HG02970 (cell line): ENCODE measurements at regions not wholly inside any gene's neighbourhood (a gene's known extent, or its start where the extent isn't known, plus 50 kb on each side); places are given as distances from the start of the nearest gene placed in this dataset.
"Not testable (repeated sequence)": the region's sequence is repeated elsewhere in the genome, so short reads cannot be mapped to it uniquely, and the experiment has no call there.

Source experiments
- ATAC-seq: cut with Tn5 transposase; IDR thresholded peaks from one replicate; pipeline ENCODE4 v1.9.1; 2021; ENCODE audit warnings: mild to moderate bottlenecking, moderate library complexity, moderate number of reproducible peaks; ENCODE audit not compliant: unreplicated experiment, low FRiP score

DNA sequence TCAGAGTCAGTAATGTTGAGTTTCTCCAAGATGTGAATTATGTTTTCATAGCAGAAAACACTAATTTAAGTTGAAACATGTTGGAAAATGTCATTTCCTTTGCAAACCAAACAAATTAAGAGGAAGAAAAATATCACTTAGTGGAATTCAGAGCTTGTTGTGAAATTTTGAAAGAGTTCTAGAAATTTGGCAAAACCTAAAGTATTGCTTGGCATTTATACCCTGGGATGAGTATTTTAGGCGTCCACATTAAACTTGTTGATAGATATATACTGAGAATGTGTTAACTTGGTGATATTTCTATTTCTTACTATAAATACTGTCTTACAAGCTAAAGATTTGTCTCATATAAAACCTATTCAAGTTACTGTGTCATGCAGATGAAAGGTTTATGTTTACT is 335.2 kb downstream of the NSUN3 start:
- ATAC-seq = no peak

DNA sequence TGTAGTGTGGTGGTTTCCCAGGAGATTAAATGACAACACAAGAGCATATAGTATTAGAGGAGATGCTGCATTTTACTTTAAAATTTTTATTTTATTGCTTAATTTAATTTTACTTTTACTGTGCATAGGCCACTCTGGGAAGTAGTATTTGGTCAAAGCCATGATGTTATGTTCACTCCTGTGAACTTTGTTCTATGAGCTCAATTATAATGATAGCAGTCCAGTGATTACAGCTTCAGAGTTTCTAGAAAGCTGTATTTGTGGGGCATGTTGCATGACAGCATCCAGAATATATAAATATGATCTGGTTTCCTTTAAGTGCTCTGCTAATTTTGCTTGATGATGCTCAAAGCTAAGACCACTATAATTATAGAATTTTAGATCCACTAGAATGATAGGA is 338.6 kb downstream of the NSUN3 start:
- no peak for ATAC-seq

DNA sequence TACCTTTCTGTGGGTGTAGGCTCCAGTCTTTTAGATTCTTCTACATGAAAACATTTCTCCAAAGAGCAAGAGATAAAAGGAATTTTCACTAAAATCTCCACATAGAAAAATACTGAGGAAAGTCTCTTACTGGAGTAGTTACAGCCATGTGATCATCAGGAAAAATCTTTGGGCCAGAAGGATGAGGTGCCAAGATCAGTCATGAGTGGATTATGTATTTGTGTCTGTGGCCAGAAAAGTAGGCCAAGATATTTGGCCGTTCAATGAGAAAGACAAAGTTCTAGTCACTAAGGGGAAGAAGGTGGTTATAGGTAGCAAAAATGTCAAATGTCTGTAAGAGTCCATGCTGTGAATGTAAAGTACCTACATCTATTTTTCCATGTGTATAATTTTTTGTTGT is 339.3 kb downstream of the NSUN3 start:
- no peak for ATAC-seq

DNA sequence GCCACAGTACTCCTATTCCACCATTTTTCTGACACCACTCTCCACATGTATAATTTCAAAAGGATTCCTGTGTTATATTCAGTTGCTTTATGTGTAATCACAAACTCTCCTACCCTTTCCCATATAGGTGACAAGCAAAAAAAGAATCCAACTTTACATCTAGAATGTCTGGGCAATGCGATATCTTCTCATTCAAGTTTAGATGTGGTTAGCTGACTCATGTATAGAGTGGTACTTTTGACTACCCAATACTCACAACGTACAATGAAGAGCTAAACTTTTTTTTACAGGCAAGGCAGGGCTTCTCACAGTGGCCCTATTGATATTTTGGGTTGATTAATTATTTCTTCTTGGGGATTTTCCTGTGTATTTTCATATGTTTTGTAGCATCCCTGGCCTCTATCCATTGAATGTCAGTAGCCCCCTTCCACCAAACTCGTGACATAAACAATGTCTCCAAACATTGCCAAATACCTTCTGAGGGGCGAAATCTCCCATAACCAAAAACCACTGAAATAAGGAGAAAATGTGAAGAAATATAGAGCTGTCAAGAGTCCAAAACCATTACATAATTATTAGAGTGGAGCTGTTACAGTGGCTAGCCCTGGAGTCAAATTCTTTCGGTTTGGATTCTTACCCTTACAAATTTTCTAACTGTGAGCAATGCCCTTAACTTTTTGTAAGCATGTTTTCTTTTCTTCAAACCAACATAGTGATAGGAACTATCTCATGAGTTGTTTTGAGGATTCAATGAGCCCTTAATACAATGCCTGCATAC is 342.6 kb downstream of the NSUN3 start:
- ATAC-seq = no peak

DNA sequence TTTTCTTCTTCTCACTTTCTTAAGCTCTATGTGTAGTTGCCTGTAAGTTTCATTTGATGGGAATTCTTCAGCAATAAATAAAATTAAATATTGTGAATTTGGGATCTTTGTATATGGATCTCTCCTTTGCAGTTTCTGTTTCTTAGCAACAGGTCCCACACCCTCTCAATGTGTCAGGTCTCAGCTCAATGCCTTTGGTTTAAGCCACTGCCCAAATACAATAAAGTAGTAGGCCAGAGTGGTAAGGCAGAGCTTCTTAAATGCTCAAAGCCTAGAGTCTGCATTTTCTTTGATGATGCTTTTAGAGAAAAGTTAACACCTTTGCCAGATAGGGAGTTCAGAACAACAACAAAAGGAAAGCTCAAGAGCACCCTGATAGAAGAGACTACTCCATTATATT is 343.7 kb downstream of the NSUN3 start:
- no peak for ATAC-seq

DNA sequence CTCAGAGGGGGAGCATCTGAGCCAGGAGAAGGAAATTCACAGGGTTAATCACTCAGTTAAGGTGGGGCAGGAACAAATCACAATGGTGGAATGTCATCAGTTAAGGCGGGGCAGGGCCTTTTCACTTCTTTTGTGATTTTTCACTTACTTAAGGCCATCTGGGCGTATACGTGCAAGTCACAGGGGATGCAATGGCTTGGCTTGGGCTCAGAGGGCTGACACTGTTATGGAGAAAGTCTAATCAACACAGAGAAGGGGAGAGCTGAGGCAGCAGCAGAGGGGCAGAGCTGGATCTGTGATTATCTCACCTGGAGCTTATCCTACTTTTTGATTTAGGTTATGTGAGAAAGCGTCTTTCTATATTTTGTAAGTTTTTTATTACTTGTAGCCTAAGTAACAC is 350.1 kb downstream of the NSUN3 start:
- ATAC-seq = not testable (repeated sequence)

DNA sequence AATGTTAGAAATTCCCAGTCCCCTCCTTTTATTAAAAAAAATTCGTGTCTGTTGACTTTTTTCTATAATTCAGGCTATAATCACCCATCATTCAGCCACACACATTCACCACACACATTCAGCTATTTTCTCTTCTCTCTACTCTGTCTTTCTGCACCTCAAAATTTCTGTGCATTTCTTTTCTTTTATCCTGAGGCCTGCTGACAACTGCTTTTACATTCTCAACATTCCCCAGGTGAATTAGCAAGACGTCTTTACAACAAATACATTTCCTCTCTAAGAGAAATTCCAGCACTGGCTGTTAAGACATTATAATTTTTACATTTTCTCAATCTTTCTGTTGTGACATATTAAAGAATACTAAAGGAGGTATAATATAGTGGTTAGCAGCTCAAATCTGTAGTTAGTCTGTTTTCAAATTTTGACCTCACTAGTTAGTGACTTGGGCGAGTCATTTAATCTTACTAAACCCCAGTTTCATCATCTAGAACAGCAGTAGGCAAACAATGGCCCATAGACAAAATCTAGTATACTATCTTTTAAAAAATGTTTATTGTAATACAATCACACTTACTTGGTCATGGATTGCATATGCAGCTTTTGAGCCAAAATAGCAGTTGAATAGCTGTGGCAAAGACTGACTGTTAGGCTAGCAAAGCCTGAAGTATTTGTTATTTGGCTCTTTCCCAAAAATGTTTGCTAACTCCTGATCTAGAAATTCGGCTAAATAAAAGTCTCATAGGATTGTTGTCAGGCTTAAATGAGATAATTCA is 350.7 kb downstream of the NSUN3 start:
- ATAC-seq = no peak

DNA sequence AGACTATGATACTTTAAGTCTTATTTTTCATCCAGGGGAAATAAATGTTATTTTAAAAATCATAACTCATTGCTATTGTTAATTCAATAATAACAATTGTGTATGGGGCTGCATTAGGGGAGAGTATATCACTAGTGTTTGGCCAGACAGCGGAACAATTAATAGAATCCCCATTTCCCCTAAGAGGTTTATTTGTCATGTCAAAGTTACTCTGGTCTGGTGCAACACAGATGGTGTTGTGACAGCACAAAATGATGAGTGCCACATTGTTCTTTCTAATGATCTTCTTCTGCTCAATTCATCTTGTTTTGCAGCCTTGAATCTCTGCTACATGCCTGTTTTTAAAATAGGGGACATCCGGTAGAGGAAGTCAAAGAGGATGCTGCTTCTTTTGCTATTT is 351.6 kb downstream of the NSUN3 start:
- no peak for ATAC-seq

DNA sequence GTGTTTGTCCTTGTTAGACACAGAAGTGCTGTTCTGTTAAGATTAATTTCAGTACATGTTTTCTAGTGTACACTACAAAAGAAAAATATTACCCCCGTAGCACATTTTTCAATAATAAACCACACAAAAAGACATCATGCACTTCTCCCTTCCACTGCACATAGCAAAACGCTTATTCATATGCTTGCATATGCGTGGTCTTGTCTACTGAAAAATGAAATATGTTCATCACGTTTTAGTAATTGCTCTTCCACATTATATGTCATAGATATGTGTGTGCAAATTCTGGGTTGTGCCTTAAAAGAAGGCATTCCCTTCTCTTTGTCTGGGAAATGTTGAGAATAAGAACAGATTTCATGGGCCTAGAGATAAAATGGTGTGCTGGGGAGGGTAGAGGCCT is 353.9 kb downstream of the NSUN3 start:
- ATAC-seq = no peak

DNA sequence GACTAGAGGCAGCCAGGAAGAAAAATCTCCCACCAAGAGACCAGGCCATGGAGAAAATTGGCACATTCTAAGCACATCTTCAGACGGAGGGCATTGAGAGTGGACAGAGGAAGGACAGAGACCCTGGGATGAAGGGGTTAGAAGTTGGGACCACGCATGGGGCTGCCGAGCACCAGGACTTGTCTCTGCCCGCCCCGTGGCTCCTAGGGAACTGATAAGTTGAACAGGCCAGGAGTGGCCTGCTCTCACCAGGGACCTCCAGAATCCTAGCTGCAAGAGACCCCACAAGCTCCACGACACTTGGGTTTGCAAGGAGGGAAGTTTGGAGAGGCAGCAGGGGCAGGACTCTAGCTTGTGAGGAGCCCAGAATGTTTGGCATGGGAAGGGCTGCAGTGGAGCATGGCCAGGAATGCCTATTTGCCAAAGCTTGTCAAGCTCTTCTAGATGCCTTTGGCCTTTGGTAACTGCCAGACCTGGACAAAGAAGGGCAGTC is 355.1 kb downstream of the NSUN3 start:
- no peak for ATAC-seq

DNA sequence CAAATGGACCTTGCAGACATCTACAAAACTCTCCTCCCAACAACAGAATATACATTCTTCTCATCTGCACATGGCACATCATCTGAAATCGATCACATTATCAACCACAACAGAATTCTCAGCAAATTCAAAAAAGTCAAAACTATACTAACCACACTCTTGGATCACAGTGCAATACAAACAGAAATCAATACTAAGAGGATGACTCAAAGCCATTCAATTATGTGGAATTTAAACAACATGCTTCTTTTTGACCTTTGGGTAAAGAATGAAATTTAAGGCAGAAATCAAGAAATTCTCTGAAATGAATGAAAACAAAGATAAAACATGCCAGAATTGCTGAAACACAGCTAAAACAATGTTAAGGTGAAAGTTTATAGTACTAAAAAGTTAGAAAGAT is 358.1 kb downstream of the NSUN3 start:
- no peak for ATAC-seq

DNA sequence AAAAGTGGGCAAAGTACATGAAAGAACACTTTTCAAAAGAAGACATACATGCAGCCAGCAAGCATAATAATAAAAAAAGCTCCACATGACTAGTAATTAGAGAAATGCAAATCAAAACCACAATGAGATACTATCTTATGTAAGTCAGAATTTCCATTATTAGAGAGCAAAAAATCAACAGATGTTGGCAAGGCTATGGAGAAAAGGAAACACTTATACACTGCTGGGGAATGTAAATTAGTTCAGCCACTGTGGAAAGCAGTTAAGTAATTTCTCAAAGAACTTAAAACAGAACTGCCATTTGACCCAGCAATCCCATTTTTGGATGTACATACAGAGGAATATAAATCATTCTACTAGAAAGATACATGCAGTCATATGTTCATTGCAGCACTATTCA is 360.7 kb downstream of the NSUN3 start:
- no peak for ATAC-seq

DNA sequence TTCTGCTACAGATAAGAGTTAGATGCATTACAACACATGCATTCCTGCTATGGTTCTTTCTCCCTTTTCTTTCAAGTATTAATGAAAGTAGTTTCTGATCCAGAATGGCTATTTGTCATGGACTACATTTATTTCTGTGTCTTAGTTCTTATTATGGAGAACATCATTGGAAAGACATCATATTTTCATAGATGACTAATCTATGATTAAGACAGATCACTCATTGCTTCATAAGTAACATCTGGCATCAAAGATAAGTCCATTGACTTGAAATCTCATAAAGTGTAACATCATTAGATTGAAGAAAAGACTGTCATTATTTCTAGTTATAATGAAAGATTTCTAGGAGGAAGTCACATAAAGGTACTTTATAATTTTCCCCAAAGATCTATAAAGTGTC is 366.7 kb downstream of the NSUN3 start:
- ATAC-seq = no peak

DNA sequence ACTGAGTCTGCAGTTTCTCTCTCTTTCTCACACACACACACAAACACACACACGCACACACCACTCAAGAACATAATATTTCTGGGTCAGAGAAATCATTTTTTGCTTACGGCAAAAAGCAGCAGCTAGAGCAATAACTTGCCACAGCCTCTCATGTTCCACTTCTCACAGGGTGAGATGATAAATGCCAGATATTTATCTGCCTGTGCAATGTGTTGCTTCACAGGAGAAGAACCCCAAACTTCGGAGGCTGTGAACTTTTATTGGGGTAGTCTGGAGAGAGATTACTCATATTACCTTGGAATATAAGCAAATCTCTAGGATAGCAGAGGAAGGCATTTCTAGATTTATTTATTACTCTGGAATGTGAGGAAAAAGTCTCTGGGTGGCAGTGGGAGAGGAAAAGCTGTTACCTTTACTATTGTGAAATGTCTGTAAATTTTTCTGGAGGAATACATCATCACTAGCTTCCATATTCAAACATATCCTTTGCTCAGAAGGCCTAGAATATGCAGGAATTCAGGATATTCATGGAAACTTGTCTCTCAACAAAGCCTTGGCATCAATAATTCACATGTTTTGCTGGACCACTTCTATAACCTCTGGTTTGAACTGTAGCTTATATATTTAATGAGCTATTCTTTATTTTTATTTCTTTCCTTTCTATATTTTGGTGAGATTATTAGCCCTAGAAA is 369.2 kb downstream of the NSUN3 start:
- no peak for ATAC-seq

DNA sequence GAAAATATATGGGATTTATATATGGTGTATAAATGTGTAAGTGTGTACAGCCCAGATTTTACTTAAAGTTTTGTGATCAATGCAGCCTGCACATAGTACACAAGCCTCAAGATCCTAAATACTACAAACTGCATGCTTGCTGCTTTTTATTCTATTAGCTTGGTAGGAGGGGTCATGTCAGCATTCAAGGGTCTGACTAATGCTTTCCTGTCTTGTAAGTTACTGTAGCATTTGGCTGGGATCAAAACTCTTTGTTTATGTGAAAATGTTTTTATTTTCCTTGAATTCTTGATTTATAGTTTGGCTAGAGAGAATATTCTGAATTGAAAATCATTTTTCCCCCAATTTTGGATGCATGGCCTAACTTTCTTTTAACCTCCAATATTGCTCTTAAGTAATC is 370.9 kb downstream of the NSUN3 start:
- no peak for ATAC-seq

DNA sequence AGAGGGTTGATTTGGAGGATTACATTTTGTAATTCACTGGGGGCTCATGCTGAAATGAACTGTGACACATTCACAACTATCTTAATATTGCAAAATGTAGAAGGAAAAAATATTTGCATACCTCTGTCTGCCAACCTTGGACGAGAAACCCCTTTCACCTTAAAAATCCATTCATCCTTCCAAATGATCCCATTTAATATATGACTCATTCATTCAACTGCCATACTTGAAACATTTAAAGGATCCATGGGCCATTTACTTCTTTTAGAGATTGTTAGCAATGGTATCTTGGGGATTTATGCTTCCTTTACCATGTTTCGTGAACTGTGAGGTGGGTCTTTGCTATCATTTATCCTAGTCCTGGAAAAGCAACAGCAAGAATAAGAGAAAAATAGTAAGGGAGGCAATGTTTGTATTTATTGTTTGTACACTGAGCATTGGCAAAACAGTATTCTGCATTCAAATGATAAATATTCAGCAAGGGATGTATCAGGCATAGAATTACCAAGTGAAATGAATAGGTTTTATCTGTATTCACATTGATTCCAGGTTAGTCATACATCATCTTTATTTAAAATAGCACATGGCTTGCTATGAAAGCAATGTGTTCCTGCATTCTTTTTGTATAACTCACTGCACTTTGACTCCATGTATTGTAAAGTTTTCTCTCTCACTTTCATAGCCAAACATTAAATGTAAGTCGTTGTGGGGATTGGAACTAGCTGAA is 378.1 kb downstream of the NSUN3 start:
- ATAC-seq = no peak

DNA sequence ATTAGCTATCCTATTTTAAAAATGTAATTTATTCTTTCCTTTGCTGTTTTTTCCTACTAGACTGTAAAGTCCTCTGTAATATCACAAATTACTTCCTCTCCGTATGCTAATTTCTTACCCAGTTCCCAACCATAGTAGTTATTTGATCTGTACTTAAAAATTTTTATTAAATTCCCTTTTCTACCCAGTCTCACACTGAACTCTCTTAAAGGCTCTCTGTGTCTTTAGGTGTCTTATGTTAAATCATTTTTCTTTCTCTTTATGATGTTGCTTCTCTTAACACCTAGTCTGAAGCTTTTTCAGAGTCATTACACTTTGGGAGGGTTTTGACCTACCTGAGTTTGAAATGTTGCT is 378.6 kb downstream of the NSUN3 start:
- ATAC-seq = no peak

DNA sequence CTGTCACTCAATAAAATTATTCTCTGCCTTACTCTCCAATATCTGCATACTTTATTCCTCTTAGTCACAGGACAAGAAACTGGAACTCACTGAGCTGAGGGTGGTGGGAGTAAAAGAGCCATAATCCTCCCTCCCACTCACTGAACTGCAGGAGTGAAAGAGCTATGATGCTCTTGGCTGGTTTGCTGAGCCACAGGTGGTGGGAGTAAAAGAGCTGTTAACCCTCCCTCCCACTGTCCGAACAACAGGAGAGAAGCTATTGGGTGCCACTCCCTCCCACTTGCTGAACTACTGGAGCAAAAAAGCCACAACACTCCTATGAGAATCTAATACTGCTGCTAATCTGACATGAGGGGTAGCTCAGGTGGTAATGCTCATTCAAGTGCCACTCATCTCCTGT is 391.0 kb downstream of the NSUN3 start:
- no peak for ATAC-seq

DNA sequence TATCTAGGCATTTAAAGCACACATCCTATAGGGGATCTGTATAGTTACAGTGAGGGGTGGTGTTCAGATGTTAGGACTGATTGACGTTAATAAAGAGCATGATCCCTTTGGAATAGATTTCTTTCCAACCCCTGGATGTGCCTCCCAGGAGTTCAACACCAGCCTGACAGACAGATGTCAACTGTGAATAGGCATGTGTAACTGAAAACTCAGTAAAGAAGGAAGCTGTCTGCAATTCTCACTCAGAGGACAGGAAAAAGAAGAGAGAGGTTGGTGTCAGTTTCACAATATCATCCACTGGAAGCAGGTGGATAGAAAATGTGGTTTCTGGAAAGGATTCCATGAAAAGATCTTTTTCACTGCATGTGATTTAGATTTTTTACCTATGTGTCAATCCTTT is 396.3 kb downstream of the NSUN3 start:
- no peak for ATAC-seq

DNA sequence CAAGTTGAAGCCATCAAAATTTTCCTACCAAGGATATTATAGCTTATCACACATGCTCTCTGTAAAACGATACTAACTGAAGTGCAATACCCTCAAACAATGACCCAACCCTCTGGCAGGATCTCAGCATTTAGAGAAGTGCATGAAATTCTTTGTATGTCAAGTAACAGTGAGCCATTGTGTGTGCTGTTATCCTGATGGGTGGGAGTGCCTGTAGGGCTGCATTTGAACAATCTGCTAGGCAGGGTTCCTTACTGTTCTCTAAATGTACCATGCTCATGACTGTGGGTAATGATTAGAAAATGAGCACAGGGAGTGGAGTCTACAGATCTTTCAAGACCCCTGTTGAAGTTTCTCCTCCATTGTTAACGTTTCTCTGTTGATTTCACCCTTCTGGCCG is 398.1 kb downstream of the NSUN3 start:
- ATAC-seq = no peak

DNA sequence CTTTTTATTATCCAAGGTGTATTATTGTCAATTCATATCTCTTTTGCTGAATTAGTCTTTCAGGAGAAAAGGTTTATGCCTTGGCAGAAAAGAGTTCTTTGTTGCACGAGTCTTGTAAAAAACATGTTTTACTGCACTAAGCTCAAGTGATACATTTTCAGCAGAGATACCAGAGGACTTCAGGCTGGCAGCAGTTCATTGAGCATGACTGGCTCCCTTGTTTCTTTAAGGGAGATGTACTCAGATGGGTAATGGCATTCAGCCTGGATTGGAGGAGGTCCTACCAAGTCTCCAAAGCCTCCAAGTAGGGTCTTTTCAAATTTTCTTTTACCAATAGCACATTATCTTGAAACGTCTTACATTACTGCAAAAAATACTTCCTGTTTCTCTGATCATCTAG is 400.1 kb downstream of the NSUN3 start:
- no peak for ATAC-seq
